ENCODE measurements at regions not wholly inside any gene's neighbourhood (a gene's known extent, or its start where the extent isn't known, plus 50 kb on each side); places are given as distances from the start of the nearest gene placed in this dataset.

- Histone ChIP-seq H3K9me3 (no peaks in the 10 kb centered on the region), H3K4me3 (no peak overlapping the region), H3K27ac (no peak overlapping the region), H3K27me3 (peaks cover 0 to 17% (median 0%) of the 10 kb centered on the region in 4 donors), H3K36me3 (no peaks in the 10 kb centered on the region), H3K4me1 (no peaks in the 10 kb centered on the region)
- DNase-seq = no peak
- intact Hi-C loops (cut with DNase I) = loop anchor here (5.0 to 10.0 kb wide), 2 partner anchors 118 to 265 kb away; no protein-coding TSS in a partner anchor
- WGBS, 2 donors = 82 to 93% methylated on average over 3 to 19 of the region's 22 CpGs
- TF ChIP-seq POLR2A (IDR thresholded peaks at IDR 0.05) (no peak), CTCF (IDR thresholded peaks at IDR 0.05) (no peak)
These were observed 93.4 kb upstream of the CACNA1A start for GRCh38 chr19:13599681-13600080.

DNA sequence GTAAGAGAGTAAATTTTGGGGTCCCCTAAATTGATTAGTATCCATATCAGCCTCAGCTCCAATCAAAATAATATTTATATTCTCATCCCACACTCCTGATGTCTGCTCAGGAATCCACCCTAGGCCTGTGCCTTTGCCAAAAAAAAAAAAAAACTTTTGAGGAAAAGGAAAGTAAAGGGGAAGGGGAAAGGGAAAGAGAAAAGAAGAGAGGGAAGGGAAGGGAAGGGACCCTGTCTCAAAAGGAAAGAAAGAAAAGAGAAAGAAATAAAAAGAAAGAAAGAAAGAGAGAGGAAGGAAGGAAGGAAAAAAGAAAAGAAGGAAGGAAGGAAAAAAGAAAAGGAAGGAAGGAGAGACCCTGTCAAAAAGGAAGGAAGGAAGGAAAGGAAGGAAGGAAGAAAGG lies 91.8 kb upstream of the CACNA1A start:
- Histone ChIP-seq H3K4me3 (no peak overlapping the region), H3K27me3 (peaks cover 0 to 21% (median 0%) of the 10 kb centered on the region in 4 donors), H3K9me3 (no peaks in the 10 kb centered on the region), H3K4me1 (no peaks in the 10 kb centered on the region), H3K27ac (no peak overlapping the region), H3K36me3 (no peaks in the 10 kb centered on the region)
- TF ChIP-seq POLR2A (IDR thresholded peaks at IDR 0.05) (no peak), CTCF (IDR thresholded peaks at IDR 0.05) (no peak)
- no peak for DNase-seq
- intact Hi-C loops (cut with DNase I) = loop anchor here (10.0 kb wide), 1 partner anchor 267 kb away; no protein-coding TSS in a partner anchor

DNA sequence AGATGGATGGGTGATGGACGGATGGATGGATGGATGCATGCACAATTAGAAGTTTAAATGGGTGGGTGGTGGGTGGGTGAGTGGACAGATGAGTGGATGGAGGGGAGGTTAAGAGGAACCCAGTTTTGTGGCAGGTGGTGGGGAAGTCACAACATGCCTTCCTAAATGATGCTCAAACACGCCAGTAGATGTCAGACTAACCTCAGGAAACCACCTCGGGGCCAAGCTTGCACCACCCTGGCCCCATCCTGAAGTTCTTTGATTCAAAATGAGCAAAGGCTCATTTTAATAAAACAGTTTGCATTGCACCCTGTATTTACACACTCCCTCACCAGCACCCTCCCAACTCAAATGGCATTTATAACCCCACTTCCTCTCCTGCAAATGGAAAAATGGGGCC lies 91.4 kb upstream of the CACNA1A start:
- WGBS, 2 donors = 0 to 1% methylated on average over 3 of the region's 3 CpGs
- no peak overlapping the region for H3K27ac ChIP-seq
- H3K4me3 ChIP-seq = no peak overlapping the region
- H3K9me3 ChIP-seq = no peaks in the 10 kb centered on the region
- no peak for TF ChIP-seq POLR2A (IDR thresholded peaks at IDR 0.05)
- TF ChIP-seq CTCF (IDR thresholded peaks at IDR 0.05) = peak; percentile 28 to 68 (median 56)
- DNase-seq = no peak
- intact Hi-C loops (cut with DNase I) = loop anchor here (10.0 kb wide), 1 partner anchor 267 kb away; no protein-coding TSS in a partner anchor
- H3K27me3 ChIP-seq = peaks cover 0 to 21% (median 0%) of the 10 kb centered on the region in 4 donors
- no peaks in the 10 kb centered on the region for H3K4me1 ChIP-seq
- H3K36me3 ChIP-seq = no peaks in the 10 kb centered on the region

GRCh38 chr19:13588957-13589833 lies 82.9 kb upstream of the CACNA1A start:
- DNase-seq = no peak
- no peak overlapping the region for H3K27ac ChIP-seq

More at GRCh38 chr19:13588957-13589833, 82.9 kb upstream of the CACNA1A start:
- TF ChIP-seq POLR2A (IDR thresholded peaks at IDR 0.05) = no peak
- peak; percentile 88 to 99 (median 93) for TF ChIP-seq CTCF (IDR thresholded peaks at IDR 0.05)
- H3K4me1 ChIP-seq = peaks cover 0 to 5% (median 0%) of the 10 kb centered on the region in 3 donors
- H3K36me3 ChIP-seq = no peaks in the 10 kb centered on the region
- no peak overlapping the region for H3K4me3 ChIP-seq
- H3K9me3 ChIP-seq = no peaks in the 10 kb centered on the region
- intact Hi-C loops (cut with DNase I) = loop anchor here (5.0 kb wide), 2 partner anchors 312 to 387 kb away; no protein-coding TSS in a partner anchor
- 37 to 40% methylated on average over 13 to 14 of the region's 29 CpGs for WGBS, 2 donors
- H3K27me3 ChIP-seq = peaks cover 0 to 48% (median 0%) of the 10 kb centered on the region in 4 donors
